Left renal cortex interstitium (tissue), 4 donors: ENCODE measurements at regions not wholly inside any gene's neighbourhood (a gene's known extent, or its start where the extent isn't known, plus 50 kb on each side); places are given as distances from the start of the nearest gene placed in this dataset.

Source experiments
- DNase-seq, 4 donors: peaks; one replicate each; pipeline ENCODE4 v3.0.0-alpha.2; 2013; ENCODE audit warnings: low read depth in 4 of 4, low spot score in 2 of 4, missing footprints in 1 of 4

GRCh38 chrX:11949291-11949690, 189.0 kb upstream of the FRMPD4 start:
- DNase-seq, result no peak

GRCh38 chrX:11952176-11952720, 186.0 kb upstream of the FRMPD4 start:
- DNase-seq, result no peak

GRCh38 chrX:11953615-11954014, 184.7 kb upstream of the FRMPD4 start:
- DNase-seq, result no peak

- no peak for DNase-seq
Observed at GRCh38 chrX:11954176-11954575, 184.1 kb upstream of the FRMPD4 start.

GRCh38 chrX:11960031-11960430, 178.2 kb upstream of the FRMPD4 start:
- DNase-seq, result no peak

- no peak for DNase-seq
Observed at GRCh38 chrX:11965436-11965835, 172.8 kb upstream of the FRMPD4 start.

- DNase-seq, result no peak
Observed at GRCh38 chrX:11967986-11968869, 170.0 kb upstream of the FRMPD4 start.

GRCh38 chrX:11968991-11969390, 169.3 kb upstream of the FRMPD4 start:
- no peak for DNase-seq

- DNase-seq, result no peak
Observed at GRCh38 chrX:11970578-11971359, 167.5 kb upstream of the FRMPD4 start.

GRCh38 chrX:11976663-11977062, 161.6 kb upstream of the FRMPD4 start:
- DNase-seq, result no peak

GRCh38 chrX:11992271-11992670, 146.0 kb upstream of the FRMPD4 start:
- no peak for DNase-seq

- no peak for DNase-seq
Observed at GRCh38 chrX:11995146-11995545, 143.1 kb upstream of the FRMPD4 start.

- DNase-seq, result no peak
Observed at GRCh38 chrX:11996810-11997209, 141.5 kb upstream of the FRMPD4 start.

- no peak for DNase-seq
Observed at GRCh38 chrX:11998944-11999343, 139.3 kb upstream of the FRMPD4 start.

- DNase-seq, result no peak
Observed at GRCh38 chrX:12002876-12003275, 135.4 kb upstream of the FRMPD4 start.

GRCh38 chrX:12007881-12008280, 130.4 kb upstream of the FRMPD4 start:
- no peak for DNase-seq

- no peak for DNase-seq
Observed at GRCh38 chrX:12010436-12010835, 127.8 kb upstream of the FRMPD4 start.

GRCh38 chrX:12011075-12011474, 127.2 kb upstream of the FRMPD4 start:
- no peak for DNase-seq

- no peak for DNase-seq
Observed at GRCh38 chrX:12013211-12013618, 125.1 kb upstream of the FRMPD4 start.

GRCh38 chrX:12021698-12022097, 116.6 kb upstream of the FRMPD4 start:
- DNase-seq, result no peak

GRCh38 chrX:12026481-12026880, 111.8 kb upstream of the FRMPD4 start:
- no peak for DNase-seq

- no peak for DNase-seq
Observed at GRCh38 chrX:12032082-12032481, 106.2 kb upstream of the FRMPD4 start.
